CD4-positive, alpha-beta T cell treated with Interleukin-17A for 4 hours (primary cell): ENCODE measurements at regions not wholly inside any gene's neighbourhood (a gene's known extent, or its start where the extent isn't known, plus 50 kb on each side); places are given as distances from the start of the nearest gene placed in this dataset.
"Not testable (repeated sequence)": the region's sequence is repeated elsewhere in the genome, so short reads cannot be mapped to it uniquely, and the experiment has no call there.

ENCODE experiments used
- DNase-seq: peaks from one replicate; pipeline ENCODE4 v3.0.0-alpha.2; 2020; ENCODE audit warnings: mixed read lengths

DNA sequence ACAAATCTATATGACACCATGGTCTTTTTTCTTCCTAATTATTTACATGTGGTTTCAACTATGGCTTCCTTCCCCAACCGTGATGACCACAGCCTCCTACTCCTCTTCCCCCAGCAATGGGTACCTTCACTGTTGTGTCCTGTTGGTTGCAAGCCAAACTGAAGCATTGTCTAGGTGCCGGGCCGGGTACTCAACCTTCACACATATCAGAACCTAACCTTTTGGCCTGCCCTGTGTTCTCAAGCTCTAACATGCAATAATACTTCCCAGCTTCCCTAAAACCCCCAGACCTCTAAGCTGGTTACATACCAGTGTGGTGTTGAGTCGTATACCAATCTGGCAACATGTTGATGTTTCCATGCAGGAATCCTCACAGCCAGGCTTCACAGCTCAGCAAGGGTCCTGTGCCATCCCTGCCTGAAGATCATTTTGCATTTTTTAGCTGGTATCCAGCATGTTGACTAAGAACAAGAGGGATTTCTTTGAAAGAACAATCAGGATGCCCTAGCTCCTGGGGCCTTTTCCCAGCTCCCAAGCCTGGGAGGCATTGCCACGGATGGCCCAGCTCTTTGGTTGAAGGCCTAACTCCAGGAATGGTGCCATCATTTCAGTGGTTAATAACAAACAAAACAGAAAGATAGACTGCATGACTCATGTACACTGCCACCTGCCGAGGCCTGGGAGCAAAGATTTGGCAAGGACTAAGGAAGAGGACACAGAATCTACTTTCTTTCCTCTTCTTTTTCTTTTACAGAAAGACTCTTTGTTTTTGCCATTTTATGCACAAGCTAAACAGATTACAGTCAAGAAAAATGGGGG, 373.7 kb upstream of the SALL1 start:
- no peak for DNase-seq

- DNase-seq: no peak
These were observed 373.0 kb upstream of the SALL1 start for GRCh38 chr16:51524070-51524469.

DNA sequence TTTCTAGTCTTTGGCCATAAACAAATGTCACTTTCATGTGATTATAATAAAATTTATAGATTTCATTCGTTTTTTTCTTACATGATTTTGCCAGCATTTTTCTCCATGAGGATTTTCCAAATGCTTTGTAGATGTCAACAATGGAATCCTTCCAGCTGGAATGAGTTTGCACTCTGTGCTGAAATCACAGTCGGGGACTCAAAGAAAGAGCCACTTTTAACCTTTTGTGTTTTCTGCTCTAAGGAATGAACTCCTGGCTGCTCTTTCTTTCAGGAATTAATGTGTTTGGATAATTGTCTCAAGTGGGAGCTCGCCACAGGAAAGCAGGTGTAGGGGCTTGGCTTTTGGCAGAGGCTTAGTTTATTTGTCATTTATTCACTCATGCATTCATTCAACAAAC, 372.3 kb upstream of the SALL1 start:
- no peak for DNase-seq

- no peak for DNase-seq
These were observed 371.8 kb upstream of the SALL1 start for GRCh38 chr16:51522902-51523301.

DNA sequence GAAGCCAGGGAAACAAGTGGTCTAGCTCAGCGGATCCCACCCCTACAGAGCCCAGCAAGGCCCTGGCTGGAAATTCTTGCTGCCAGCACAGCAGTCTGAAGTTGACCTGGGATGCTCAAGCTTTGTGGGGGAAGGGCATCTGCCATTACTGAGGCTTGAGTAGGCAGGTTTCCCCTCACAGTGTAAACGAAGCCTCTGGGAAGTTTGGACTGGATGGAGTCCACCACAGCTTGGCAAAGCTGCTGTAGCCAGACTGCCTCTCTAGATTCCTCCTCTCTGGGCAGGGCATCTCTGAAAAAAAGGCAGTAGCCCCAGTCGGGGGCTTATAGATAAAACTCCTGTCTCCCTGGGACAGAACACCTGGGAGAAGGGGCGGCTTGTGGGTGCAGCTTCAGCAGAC, 365.9 kb upstream of the SALL1 start:
- DNase-seq: not testable (repeated sequence)

GRCh38 chr16:51510416-51510815, 359.3 kb upstream of the SALL1 start:
- DNase-seq: no peak

DNA sequence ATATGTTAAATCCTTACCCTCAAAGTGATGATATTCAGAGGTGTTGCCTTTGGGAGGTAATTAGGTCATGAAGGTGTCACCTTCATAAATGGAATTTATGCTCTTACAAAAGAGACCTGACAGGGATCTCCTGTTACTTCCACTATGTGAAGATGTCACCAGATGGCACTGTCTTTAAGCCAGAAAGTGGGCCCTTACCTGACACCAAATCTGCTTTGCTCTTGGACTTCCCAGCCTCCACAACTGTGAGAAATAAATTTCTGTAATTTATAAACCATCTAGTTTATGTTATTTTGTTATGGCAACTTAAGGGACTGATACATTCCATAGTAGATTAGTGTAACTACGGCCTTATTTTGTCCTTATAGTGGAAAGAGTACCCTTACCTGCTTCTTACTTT, 358.3 kb upstream of the SALL1 start:
- no peak for DNase-seq

DNA sequence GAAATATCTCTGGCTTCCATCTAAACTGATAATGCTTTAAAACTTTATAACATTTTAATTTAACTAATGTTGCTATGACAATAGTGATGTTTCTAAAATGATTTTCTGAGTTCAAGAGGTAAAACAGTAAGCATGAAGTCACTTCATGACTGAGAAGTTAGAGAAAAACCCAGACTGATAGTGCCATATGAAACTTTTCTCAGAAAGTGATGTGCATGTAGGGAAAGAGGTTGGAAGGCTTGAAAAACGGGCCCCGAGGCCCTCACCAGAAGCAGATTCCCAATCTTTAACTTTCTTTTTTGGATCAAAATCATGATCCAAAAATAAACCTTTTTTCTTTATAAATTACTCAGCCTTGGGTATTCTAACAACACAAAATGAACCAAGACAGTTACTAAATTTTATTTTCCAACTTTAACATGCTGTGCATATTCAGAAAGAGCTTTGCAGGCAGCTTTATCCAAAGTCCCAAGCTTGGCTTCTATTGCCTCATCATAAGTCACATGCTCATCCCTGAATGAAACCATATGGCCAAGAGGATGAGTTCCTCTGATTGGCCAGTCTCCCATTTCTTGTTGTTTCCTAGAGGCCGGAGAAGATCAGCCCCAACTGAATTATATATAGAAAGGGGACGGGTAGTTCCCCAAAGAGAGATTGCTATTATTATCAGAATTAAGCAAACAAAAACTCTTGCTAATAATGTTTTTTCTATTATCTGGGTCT, 357.6 kb upstream of the SALL1 start:
- no peak for DNase-seq

- no peak for DNase-seq
These were observed 356.2 kb upstream of the SALL1 start for GRCh38 chr16:51507286-51507685.

GRCh38 chr16:51500306-51500705, 349.2 kb upstream of the SALL1 start:
- DNase-seq: no peak

GRCh38 chr16:51497541-51498211, 346.6 kb upstream of the SALL1 start:
- no peak for DNase-seq

DNA sequence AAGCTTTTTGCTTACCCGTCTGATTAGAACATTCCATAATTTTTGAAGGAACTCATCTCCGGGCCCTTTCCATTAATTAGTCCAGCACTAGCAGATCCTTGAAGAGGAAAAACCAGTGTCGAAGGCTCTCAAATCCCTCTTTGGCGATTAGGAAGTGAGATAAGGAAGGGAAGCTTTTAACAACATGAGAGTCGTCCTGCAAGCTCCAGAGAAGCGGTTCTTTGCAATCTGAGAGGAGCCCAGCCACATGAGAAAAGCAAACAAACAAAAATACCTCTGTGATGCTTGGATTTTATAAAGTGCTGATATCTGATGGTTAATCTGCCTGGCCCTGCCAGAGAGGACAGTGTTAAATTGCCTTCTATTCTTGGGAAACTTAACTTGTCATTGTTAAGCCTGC, 339.8 kb upstream of the SALL1 start:
- no peak for DNase-seq

GRCh38 chr16:51487880-51488279, 336.8 kb upstream of the SALL1 start:
- no peak for DNase-seq

GRCh38 chr16:51474414-51475091, 323.5 kb upstream of the SALL1 start:
- no peak for DNase-seq

- no peak for DNase-seq
These were observed 322.0 kb upstream of the SALL1 start for GRCh38 chr16:51473091-51473490.

DNA sequence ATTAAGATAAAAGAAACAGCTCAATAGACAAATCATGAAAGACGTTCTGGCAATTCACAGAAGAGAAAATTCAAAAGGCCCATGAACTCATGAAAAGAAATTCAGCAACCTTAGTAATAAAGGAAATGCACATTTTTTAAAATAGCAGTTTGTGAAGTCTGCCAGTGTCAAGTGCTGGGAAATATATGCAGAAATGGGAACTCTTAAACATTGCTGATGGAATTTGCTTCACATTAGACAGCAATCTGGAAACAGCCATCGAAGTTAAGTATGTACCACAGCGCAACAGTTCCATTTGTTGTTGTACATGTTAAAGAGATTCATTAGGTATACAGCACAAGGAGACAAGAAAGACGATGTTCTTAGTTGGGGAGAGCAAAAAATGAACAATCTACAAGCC, 319.4 kb upstream of the SALL1 start:
- DNase-seq: no peak

DNA sequence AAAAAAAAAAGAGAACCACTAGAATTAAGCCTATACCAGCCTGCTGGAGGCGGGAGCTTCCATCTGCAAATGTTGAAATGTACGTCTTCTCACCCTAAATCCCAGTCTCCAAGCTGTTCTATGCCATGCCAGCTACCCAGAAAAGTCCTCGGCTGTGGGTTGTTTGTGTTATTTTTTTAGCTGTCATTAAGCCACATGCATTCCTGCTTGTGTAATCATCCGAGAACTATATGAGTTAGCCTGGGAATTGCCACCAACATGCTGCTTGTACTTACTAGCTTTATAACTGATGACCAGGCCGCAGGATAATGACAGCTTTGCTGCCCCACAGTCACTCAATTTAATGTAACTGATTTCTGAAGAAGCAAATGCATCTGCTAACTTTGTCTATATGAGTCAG, 313.9 kb upstream of the SALL1 start:
- no peak for DNase-seq

GRCh38 chr16:51461255-51461654, 310.2 kb upstream of the SALL1 start:
- DNase-seq: no peak

DNA sequence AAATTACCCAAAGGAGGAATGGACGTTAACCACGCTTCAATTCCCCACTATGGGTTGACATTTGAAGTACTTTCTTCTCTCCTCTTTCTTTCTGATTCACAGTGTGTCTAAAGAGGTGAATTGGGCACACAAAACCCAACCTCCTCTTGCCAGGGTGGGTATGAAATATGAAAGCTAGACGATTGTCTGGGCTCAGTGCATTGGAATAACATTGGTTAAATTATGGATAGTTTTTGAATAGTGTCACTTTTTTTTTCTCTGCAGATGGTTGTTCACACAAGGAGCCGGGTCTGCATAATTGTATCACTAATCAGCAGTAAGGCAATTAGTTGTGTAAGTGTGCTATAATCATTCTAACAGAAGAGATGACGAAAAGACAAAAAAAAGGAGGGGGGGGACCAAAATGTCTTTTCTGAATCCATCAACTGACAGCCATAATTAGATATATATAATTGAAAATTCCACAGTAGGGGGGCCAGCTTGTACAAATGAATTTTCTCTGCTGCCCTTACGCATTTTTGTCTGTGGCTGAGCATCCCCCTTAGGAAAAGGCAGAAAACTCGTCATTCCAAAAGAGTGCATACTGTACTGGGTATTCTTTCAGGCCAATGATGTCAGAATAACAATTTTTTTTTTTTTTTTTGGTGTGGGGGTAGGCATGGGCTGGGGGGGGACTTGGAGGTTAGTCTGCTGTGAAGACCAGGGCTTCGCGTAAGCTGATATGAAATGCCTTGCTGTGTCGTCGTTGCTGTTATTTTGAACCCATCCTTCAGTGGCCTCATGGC, 307.5 kb upstream of the SALL1 start:
- no peak for DNase-seq

DNA sequence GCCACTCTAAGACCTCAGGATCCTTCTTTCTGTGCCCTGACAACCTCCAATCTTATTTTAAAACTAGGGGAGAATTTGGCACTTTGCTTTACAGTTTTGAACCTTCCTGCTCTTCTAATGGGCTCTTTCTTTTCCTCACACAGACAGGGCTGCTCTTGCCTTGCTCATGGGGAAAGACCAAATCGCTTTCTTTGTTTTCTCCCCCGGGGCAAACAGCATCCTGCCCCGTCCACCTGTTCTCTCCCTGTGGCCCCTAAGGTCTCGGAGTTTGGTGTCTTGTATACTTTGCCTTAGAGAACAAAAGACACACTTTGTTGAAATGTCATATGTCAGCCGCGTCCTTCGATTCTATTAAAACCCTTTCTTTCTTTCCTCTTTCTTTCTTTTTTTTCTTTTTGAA, 306.7 kb upstream of the SALL1 start:
- DNase-seq: no peak

DNA sequence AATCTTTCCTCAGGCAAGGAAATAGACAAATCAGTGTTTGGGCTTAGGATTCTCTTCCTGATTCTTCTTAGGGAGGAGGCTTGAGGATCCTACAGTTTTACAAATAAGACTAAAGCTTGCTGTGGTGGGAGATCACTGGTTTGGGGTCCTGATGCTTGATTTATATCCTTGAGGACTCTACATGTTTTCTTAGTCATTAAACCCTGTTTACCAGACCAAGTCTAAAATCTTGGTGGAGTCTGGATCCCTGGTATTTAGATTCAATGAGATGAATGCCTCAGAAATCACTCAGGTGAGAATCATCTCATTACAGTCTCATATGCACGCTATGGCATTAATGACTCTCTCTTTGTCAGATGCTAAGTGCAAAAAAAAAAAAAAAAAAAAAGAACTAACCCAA, 304.3 kb upstream of the SALL1 start:
- no peak for DNase-seq

- DNase-seq: no peak
These were observed 302.2 kb upstream of the SALL1 start for GRCh38 chr16:51453251-51453650.

GRCh38 chr16:51450909-51451308, 299.8 kb upstream of the SALL1 start:
- DNase-seq: no peak
